Epithelial cell of proximal tubule (primary cell): ENCODE measurements at regions not wholly inside any gene's neighbourhood (a gene's known extent, or its start where the extent isn't known, plus 50 kb on each side); places are given as distances from the start of the nearest gene placed in this dataset.

Experiments
- DNase-seq: peaks from one replicate; pipeline ENCODE4 v3.0.0-alpha.2; 2011; ENCODE audit warnings: low read depth
- H3K4me3 ChIP-seq: 2 replicates; pipeline ENCODE4 v1.5.1; 2011; ENCODE audit warnings: low read depth, mild to moderate bottlenecking, low read length
- CTCF ChIP-seq: conservative IDR thresholded peaks from 2 replicates; pipeline ENCODE4 v1.5.1; 2012; ENCODE audit warnings: low read depth, mild to moderate bottlenecking, low read length

GRCh38 chr2:239739206-239739605 is 285.9 kb downstream of the NDUFA10 start:
- no peak for TF ChIP-seq CTCF
- H3K4me3 ChIP-seq: no peak overlapping the region
- no peak for DNase-seq

GRCh38 chr2:239738159-239738558 is 287.0 kb downstream of the NDUFA10 start:
- no peak for DNase-seq
- no peak for TF ChIP-seq CTCF
- no peak overlapping the region for H3K4me3 ChIP-seq

- no peak for TF ChIP-seq CTCF
- H3K4me3 ChIP-seq: no peak overlapping the region
- DNase-seq: no peak
Observed at GRCh38 chr2:239737144-239737463, 288.0 kb downstream of the NDUFA10 start.

- no peak for TF ChIP-seq CTCF
- no peak for DNase-seq
- no peak overlapping the region for H3K4me3 ChIP-seq
Observed at GRCh38 chr2:239736358-239737143, 288.6 kb downstream of the NDUFA10 start.

GRCh38 chr2:239735829-239736357 is 289.2 kb downstream of the NDUFA10 start:
- DNase-seq: no peak
- TF ChIP-seq CTCF: no peak
- no peak overlapping the region for H3K4me3 ChIP-seq

- H3K4me3 ChIP-seq: no peak overlapping the region
- no peak for DNase-seq
- no peak for TF ChIP-seq CTCF
Observed at GRCh38 chr2:239735131-239735828, 289.9 kb downstream of the NDUFA10 start.
